Activated naive CD4-positive, alpha-beta T cell treated with anti-CD3 and anti-CD28 coated beads for 36 hours (primary cell): ENCODE measurements at regions not wholly inside any gene's neighbourhood (a gene's known extent, or its start where the extent isn't known, plus 50 kb on each side); places are given as distances from the start of the nearest gene placed in this dataset.

Experiments
- CTCF ChIA-PET: fragments of 350-600 bp; sonication (Branson Sonifier 250); formaldehyde crosslinking; loops from one replicate; lab custom pipeline; 2021; ENCODE audit warnings: antibody characterized with exemption; lab: Charles Lee
- DNase-seq: peaks from one replicate; pipeline ENCODE4 v3.0.0-alpha.2; 2020
- H3K27ac Mint-ChIP-seq: one replicate; pipeline ENCODE4 v1.8.0; 2021; ENCODE audit warnings: mild to moderate bottlenecking, mixed read lengths
- H3K27me3 Mint-ChIP-seq: one replicate; pipeline ENCODE4 v1.8.0; 2021; ENCODE audit warnings: low read depth, mixed read lengths
- H3K36me3 Mint-ChIP-seq: one replicate; pipeline ENCODE4 v1.8.0; 2021; ENCODE audit warnings: low read depth, mixed read lengths
- H3K4me1 Mint-ChIP-seq: one replicate; pipeline ENCODE4 v1.8.0; 2021; ENCODE audit warnings: low read depth, mixed read lengths
- H3K4me3 Mint-ChIP-seq: one replicate; pipeline ENCODE4 v1.8.0; 2021; ENCODE audit warnings: mild to moderate bottlenecking, moderate library complexity, mixed read lengths
- H3K9me3 Mint-ChIP-seq: one replicate; pipeline ENCODE4 v1.8.0; 2021; ENCODE audit warnings: mixed read lengths
- intact Hi-C: fragments of 100-400 bp; cut with micrococcal nuclease; formaldehyde crosslinking; loops from one replicate; pipeline ENCODE4 v1.15.1; 2023

DNA sequence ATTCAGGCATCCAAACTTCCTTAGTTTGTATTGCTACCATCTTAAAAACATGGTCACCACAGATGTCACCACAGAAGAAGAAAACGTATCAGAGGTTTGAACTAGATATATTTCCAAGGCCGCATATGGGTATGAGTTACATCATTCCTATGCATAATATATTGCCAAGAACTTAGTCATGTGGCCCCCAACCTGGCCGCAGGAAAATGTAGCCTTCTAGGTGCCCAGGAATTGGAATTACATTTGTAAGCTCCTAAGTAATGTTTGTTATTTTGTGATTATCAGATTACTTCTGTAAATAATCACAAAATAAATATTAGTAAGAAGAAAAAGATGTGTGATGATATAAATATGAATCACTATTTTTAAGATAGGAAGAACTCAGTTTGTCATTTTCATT, 351.4 kb downstream of the ISL1 start:
- Mint-ChIP-seq H3K27me3 (no peaks in the 10 kb centered on the region), H3K4me3 (no peak overlapping the region), H3K9me3 (peaks cover 9% of the 10 kb centered on the region), H3K27ac (no peak overlapping the region), H3K4me1 (no peaks in the 10 kb centered on the region), H3K36me3 (no peaks in the 10 kb centered on the region)
- CTCF ChIA-PET = no interaction called here
- no peak for DNase-seq
- intact Hi-C loops = no loop called here

DNA sequence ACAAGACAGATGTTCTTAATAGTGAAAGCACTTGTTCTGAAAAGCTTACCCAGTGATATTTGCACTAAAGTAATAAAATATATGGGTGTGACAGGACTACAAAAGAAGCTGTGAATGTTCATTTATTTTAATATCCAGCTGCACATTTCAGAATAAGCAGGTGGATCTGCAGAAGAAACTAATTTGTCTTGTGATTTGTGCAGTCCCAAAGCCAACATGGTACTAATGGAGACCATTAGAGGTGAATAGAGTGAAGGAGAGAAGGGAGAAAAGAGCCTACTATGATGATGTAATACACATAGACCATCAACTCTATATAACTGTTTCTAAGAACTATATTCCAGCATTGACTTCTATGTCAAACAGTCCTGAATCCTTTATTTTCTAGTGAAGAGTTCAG, 362.8 kb downstream of the ISL1 start:
- H3K4me1 Mint-ChIP-seq = no peaks in the 10 kb centered on the region
- intact Hi-C loops = no loop called here
- H3K27ac Mint-ChIP-seq = no peak overlapping the region
- CTCF ChIA-PET = no interaction called here
- no peak for DNase-seq
- no peak overlapping the region for H3K4me3 Mint-ChIP-seq
- no peaks in the 10 kb centered on the region for H3K36me3 Mint-ChIP-seq
- H3K27me3 Mint-ChIP-seq = no peaks in the 10 kb centered on the region
- peaks cover 3% of the 10 kb centered on the region for H3K9me3 Mint-ChIP-seq

DNA sequence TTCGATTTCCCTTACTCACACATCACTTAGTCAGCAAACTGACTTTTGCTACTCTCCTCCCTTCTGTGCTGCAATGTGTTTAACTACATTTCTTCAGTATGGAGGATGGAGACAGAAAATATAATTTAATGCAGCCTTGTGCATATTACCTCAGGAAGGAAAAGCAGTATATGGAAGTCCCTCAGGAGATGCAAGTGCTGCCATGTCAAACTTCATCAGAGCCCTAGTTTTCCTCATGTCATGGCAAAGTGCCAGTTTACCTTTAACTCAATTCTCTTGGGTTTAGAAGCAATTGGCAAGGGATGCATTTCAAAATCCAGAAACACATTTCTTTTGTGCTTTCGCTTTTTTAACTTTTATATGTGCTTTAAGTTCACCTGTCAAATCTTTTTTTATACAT, 365.4 kb downstream of the ISL1 start:
- no peak for DNase-seq
- no peaks in the 10 kb centered on the region for H3K36me3 Mint-ChIP-seq
- H3K27me3 Mint-ChIP-seq = no peaks in the 10 kb centered on the region
- intact Hi-C loops = no loop called here
- no peak overlapping the region for H3K4me3 Mint-ChIP-seq
- no peak overlapping the region for H3K27ac Mint-ChIP-seq
- H3K4me1 Mint-ChIP-seq = no peaks in the 10 kb centered on the region
- CTCF ChIA-PET = no interaction called here
- peaks cover 3% of the 10 kb centered on the region for H3K9me3 Mint-ChIP-seq
